ENCODE measurements at regions not wholly inside any gene's neighbourhood (a gene's known extent, or its start where the extent isn't known, plus 50 kb on each side); places are given as distances from the start of the nearest gene placed in this dataset.

- Histone ChIP-seq H3K4me3 (ENCODE audit: low read length) (no peak overlapping the region), H3K27me3 (ENCODE audit: insufficient read depth, low read depth, low read length) (no peaks in the 10 kb centered on the region), H3K27ac (ENCODE audit: low read length) (no peak overlapping the region), H2AFZ (ENCODE audit: low read depth, low read length) (no peak overlapping the region), H3K9me3 (ENCODE audit: low read length) (no peaks in the 10 kb centered on the region), H3K4me2 (ENCODE audit: low read length) (no peak overlapping the region), H3K9ac (ENCODE audit: low read length) (no peak overlapping the region), H4K20me1 (ENCODE audit: insufficient read depth) (no peaks in the 10 kb centered on the region), H3K9me2 (ENCODE audit: insufficient read depth, low read length) (no peaks in the 10 kb centered on the region), H3F3A (ENCODE audit: insufficient read depth, low read length, poor library complexity, severe bottlenecking) (no peaks in the 10 kb centered on the region), H3K79me2 (replicated peaks; ENCODE audit: insufficient read depth, low read length) (no peaks in the 10 kb centered on the region), H3K36me3 (ENCODE audit: insufficient read depth, low read length) (no peaks in the 10 kb centered on the region)
- TF ChIP-seq TAF1 (IDR thresholded peaks at IDR 0.05; ENCODE audit: low read depth) = no peak
- TF ChIP-seq REST (IDR thresholded peaks at IDR 0.05; ENCODE audit: borderline replicate concordance) = no peak
- TF ChIP-seq MXI1 (conservative IDR thresholded peaks at IDR 0.05; ENCODE audit: poor library complexity, severe bottlenecking) = no peak
- no peak for TF ChIP-seq POLR2AphosphoS5 (IDR thresholded peaks at IDR 0.05)
- no peak for TF ChIP-seq SMC3 (conservative IDR thresholded peaks at IDR 0.05; ENCODE audit: poor library complexity)
- TF ChIP-seq EP300 (conservative IDR thresholded peaks at IDR 0.05; ENCODE audit: poor library complexity, severe bottlenecking) = no peak
These were observed 176.2 kb downstream of the WDR11 start for GRCh38 chr10:121027371-121027770.

GRCh38 chr10:121032460-121032859, 181.3 kb downstream of the WDR11 start:
- Histone ChIP-seq H3K79me2 (replicated peaks; ENCODE audit: insufficient read depth, low read length) (no peaks in the 10 kb centered on the region), H3K36me3 (ENCODE audit: insufficient read depth, low read length) (no peaks in the 10 kb centered on the region), H3K9me2 (ENCODE audit: insufficient read depth, low read length) (no peaks in the 10 kb centered on the region), H3K27ac (ENCODE audit: low read length) (no peak overlapping the region), H4K20me1 (ENCODE audit: insufficient read depth) (no peaks in the 10 kb centered on the region), H2AFZ (ENCODE audit: low read depth, low read length) (no peak overlapping the region), H3K4me2 (ENCODE audit: low read length) (no peak overlapping the region), H3K27me3 (ENCODE audit: insufficient read depth, low read depth, low read length) (no peaks in the 10 kb centered on the region), H3K4me3 (ENCODE audit: low read length) (no peak overlapping the region), H3K9ac (ENCODE audit: low read length) (no peak overlapping the region), H3K9me3 (ENCODE audit: low read length) (no peaks in the 10 kb centered on the region), H3F3A (ENCODE audit: insufficient read depth, low read length, poor library complexity, severe bottlenecking) (no peaks in the 10 kb centered on the region)
- TF ChIP-seq RAD21 (conservative IDR thresholded peaks at IDR 0.05) (no peak), MXI1 (conservative IDR thresholded peaks at IDR 0.05; ENCODE audit: poor library complexity, severe bottlenecking) (no peak), EZH2 (IDR thresholded peaks at IDR 0.05; ENCODE audit: borderline replicate concordance, insufficient read depth, low read length, poor library complexity, severe bottlenecking) (no peak), EP300 (conservative IDR thresholded peaks at IDR 0.05; ENCODE audit: poor library complexity, severe bottlenecking) (no peak), CTCF (IDR thresholded peaks at IDR 0.05; ENCODE audit: poor library complexity, severe bottlenecking) (no peak), REST (IDR thresholded peaks at IDR 0.05; ENCODE audit: borderline replicate concordance) (no peak), TAF1 (IDR thresholded peaks at IDR 0.05; ENCODE audit: low read depth) (no peak), POLR2AphosphoS5 (IDR thresholded peaks at IDR 0.05) (no peak), SMC3 (conservative IDR thresholded peaks at IDR 0.05; ENCODE audit: poor library complexity) (no peak)
